ENCODE measurements at regions not wholly inside any gene's neighbourhood (a gene's known extent, or its start where the extent isn't known, plus 50 kb on each side); places are given as distances from the start of the nearest gene placed in this dataset.
"Not testable (repeated sequence)": the region's sequence is repeated elsewhere in the genome, so short reads cannot be mapped to it uniquely, and the experiment has no call there.

DNA sequence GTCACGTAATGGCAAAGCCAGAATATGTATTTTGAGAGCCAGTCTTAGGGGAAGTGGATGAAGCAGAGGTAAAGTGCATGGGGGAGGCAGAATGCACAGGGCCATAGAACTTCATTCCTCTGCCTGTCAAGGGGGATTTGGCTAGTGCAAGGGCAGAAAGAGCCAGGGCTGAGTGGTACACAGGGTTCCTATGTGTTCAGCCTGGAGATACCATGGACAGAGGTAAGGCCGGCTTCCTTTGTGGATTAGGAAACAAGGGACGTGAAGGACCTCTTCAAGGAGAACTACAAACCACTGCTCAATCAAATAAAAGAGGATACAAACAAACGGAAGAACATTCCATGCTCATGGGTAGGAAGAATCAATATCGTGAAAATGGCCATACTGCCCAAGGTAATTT lies 241.1 kb upstream of the ELAVL2 start:
- DNase-seq = not testable (repeated sequence)

DNA sequence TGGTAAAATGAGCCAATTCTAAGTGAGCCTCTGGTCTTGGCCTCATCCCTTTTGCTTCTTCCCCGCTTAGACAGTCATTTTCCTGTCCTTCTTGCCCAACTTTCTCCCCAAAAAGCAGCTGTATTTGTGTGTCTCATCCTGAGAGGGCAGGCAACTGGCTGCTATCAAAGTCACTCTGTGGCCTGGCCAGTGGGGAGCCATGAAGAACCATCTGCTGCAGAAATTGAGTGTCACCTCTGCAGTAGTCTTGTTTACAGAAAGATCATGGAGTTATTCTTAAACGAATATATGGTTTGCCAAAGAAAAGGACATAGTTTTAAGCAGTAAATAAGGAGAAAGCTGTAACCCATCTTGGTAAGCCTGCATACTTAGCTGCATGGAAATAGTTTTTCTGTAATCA lies 233.6 kb upstream of the ELAVL2 start:
- no peak for DNase-seq

DNA sequence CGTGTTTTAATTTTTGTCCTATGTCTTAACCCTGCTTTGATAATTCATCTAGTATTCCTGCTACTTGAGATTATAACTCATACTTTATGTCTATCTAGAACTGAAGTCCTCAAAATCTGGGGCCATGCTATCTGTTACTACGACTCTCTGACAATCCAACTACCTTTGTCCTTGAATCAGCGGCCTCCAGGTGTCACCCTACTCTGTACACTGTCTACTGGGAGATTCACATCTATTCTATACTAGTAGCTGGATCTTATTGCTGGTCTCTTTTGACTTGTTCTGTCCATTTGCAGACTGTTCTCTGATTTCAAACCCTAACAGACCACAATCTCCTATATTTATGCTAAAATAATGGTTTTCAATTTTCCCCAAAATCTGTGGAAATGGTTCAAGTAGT lies 225.5 kb upstream of the ELAVL2 start:
- DNase-seq = peak; percentile 29

DNA sequence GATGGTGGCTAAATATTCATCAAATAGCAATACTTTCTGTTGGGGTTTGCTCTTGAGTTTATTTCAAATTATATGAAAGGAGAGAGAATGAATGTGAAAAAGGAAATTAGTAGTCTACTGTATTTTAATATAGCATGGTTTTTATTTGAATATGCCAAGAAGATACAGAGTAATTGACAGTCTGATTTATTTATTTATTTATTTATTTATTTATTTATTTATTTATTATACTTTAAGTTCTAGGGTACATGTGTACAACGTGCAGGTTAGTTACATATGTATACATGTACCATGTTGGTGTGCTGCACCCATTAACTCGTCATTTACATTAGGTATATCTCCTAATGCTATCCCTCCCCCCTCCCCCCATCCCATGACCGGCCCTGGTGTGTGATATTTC lies 224.2 kb upstream of the ELAVL2 start:
- not testable (repeated sequence) for DNase-seq

GRCh38 chr9:24045150-24045549 lies 219.1 kb upstream of the ELAVL2 start:
- no peak for DNase-seq

GRCh38 chr9:24044576-24044975 lies 218.5 kb upstream of the ELAVL2 start:
- DNase-seq = no peak

- DNase-seq = no peak
Observed at GRCh38 chr9:24041160-24041690, 215.2 kb upstream of the ELAVL2 start.

DNA sequence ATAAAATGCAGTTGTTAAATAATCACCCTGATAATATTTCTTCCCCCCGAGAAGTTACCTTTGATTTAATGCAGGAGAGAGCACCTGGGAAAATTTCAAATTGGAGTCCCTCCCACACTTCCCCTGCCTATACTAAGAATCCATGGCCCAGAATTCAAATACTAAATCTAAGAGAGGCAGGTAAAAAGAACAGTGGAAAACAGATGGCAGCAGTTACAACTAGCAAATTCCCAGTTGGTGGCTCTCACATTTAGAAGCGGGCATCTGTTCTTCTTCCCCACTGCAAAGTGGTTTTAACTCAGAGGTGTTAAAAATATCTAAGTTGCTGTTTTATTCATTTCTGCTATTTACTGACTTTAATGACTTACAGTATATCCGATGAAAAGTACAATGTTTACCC lies 210.4 kb upstream of the ELAVL2 start:
- DNase-seq = no peak

DNA sequence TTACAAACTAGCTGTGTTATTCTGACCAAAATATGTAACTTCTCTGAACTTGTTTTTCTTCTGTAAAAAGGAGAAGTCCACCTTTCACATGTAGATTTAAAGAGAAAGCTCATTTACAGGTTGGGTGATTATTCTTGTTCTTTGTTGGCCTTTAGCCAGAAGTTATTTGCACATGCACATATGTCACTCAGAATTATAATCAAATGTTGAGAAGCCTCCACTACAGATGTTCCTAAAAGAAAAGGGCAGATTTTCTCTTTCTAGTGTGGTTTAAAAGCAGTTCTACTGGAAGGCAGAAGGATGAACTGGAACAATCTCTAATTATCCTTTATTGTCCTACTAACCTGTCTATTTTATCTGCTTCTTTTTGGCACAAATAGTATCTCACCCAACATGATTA lies 209.8 kb upstream of the ELAVL2 start:
- no peak for DNase-seq

- DNase-seq = no peak
Observed at GRCh38 chr9:24011881-24012280, 185.8 kb upstream of the ELAVL2 start.

DNA sequence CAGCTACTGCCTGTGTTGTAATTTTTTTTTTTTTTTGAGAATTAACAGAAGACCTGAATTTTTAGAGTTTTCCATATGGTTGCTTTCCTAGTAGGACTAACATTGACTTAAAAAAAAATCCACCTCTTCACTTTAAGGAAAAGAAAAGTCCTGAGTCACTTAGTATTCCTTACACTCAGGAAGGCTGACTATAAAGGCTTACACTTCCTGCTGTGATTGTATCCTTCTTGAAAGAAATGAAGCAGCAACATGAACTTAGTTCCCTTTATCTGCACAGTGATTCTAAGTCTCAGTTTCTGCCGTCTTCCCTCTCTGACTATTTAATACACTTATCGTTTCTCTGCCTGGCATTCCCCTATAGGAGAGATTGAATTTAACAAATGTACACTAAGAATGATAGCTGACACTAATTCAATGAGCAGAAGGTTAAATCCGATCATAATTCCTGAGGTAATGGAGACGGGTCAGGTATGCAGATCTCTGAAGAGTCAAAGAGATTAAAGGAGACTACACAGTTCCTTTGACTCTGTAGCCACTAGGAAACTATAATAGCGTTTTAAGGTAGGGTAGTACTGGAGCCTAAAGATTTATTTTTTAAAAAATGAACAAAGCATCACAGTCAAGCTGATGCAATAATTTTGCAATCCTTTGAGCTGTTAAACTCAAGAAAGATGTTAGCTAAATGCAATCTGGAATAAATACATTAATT lies 185.1 kb upstream of the ELAVL2 start:
- DNase-seq = no peak

GRCh38 chr9:24009322-24009721 lies 183.3 kb upstream of the ELAVL2 start:
- no peak for DNase-seq

DNA sequence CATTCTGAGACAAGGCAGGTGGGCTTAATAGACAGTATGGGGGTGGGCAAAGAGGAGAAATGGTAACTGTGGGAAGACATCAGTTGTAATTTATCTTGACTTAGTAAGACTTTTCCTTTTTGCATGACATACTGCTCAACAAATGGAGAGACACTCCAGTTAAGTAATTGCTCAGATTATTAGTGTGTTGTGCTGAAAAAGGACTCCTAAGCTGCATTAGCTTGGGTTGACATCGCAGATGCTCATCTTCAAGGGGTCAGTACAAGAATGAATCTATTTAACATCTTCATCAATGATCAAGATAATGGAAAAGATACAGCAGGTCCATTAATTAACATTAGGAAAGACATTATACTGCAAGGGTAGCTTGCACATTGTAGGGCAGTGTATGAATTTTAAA lies 181.1 kb upstream of the ELAVL2 start:
- no peak for DNase-seq

- DNase-seq = not testable (repeated sequence)
Observed at GRCh38 chr9:23991874-23992273, 165.8 kb upstream of the ELAVL2 start.

DNA sequence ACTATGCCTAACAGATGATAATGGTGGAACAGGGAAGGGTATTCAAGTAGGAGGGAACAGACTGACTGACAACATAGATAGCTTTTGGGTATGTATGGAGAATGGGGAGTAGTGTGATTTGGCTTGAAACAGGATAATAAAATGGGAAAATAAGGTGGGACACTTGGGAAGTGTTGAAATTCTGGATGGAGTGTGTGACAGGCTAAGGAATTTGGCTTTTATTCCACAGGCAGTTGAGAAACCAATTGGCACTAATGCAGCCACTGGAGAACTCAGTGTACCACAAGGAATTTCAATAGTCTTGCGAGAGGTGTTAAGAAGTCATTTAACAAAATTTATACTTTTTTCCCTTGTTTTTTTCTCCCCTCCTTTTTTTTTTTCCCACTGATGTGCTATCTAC lies 153.5 kb upstream of the ELAVL2 start:
- no peak for DNase-seq

DNA sequence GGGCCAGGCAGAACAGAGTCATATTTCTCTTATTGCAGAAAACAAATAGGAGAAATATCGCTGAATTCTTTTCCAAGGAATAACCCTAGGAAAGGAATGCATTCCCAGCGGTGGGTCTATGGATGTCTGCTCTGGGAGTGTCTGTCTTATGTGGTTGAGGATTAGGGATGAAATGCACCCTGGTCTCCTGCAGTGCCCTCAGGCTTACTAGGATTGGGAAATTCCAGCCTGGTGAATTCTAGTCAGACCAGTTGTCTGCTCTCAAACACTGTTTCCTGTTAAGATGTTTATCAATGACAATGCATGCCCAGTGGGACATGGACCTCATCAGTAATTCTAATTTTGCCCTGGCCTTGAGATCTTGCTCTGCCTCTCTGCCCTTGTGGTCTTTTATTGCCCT lies 136.1 kb upstream of the ELAVL2 start:
- DNase-seq = no peak

- no peak for DNase-seq
Observed at GRCh38 chr9:23945897-23946296, 119.9 kb upstream of the ELAVL2 start.

DNA sequence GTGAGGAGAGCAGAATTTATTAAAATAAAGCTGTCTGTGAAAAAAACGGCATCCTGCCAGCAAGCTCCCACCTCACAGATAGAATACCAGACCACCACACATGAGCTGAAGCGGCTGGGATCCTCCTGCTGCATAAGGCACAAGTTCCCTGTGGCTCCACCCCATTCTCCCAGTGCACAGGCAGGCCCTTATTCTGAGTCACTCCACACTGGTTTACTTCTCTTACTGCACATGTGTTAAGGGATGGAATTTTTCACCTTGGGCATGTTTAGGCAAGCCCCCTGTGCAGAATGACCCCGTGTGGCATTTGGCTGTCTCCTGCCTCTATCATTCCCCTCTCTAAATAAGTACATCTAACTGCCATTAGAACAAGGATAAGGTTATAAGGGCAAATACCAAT lies 115.0 kb upstream of the ELAVL2 start:
- DNase-seq = no peak

DNA sequence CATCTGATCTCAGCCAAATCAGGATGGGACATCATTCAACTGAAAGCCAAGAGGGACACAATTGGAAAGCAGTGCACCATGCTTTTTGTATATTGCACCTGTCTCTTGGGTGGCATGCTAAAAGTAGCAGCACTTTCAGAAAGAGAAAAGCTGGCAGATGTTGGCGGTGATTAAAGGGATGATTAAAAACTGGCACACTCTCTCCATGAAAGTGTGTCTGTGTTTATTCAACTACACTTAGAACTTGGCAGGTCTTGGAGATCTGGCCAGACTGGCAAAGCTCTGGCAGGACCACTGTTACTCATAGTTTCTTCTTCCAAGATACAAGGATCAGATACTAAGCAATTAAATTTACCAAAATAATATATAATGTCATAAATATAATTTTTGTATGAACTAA lies 112.9 kb upstream of the ELAVL2 start:
- DNase-seq = no peak

- DNase-seq = no peak
Observed at GRCh38 chr9:23934291-23934906, 108.4 kb upstream of the ELAVL2 start.

- DNase-seq = no peak
Observed at GRCh38 chr9:23933348-23933747, 107.3 kb upstream of the ELAVL2 start.

- DNase-seq = no peak
Observed at GRCh38 chr9:23926368-23926767, 100.3 kb upstream of the ELAVL2 start.

DNA sequence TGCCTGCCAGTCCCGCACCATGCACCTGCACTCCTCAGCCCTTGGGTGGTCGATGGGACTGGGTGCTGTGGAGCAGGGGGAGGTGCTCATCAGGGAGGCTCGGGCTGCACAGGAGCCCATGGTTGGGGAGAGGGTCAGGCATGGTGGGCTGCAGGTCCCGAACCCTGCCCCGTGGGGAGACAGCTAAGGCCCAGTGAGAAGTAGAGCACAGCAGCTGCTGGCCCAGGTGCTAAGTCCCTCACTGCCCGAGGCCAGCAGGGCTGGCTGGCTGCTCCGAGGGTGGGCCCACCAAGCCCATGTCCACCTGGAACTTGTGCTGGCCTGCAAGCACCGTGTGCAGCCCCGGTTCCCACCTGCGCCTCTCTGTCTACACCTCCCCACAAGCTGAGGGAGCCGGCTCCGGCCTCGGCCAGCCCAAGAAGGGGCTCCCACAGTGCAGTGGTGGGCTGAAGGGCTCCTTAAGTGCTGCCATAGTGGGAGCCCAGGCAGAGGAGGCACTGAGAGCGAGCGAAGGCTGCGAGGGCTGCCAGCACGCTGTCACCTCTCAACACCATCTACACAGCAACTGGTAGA lies 88.5 kb upstream of the ELAVL2 start:
- no peak for DNase-seq

DNA sequence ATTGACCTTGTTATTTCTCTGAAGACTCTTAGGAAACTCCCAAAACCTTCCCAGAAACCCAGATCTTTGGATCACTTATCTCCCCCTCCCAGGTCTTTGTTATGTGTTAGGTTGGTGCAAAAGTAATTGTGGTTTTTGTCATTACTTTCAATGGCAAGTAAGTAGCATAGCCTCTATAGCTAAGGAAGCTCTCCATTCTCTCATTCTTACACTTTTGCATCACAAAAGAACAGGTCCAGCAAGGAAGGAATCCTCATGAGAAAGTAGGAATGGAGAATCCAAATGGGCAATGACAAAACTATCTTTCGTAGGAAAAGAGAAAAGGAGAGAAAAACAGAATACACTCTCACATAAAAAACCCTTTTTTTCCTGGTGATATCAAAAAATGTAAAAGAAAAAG lies 81.3 kb upstream of the ELAVL2 start:
- no peak for DNase-seq

Measured in NCI-H526 treated with DMSO at 0.1 percent for 48 hours (cell line).